ENCODE measurements at regions not wholly inside any gene's neighbourhood (a gene's known extent, or its start where the extent isn't known, plus 50 kb on each side); places are given as distances from the start of the nearest gene placed in this dataset.

- POLR2A ChIA-PET: no interaction called here
- Mint-ChIP-seq H3K27ac (no peak overlapping the region), H3K36me3 (no peaks in the 10 kb centered on the region), H3K4me3 (no peak overlapping the region), H3K27me3 (peaks cover 0 to 17% (median 11%) of the 10 kb centered on the region in 5 donors), H3K4me1 (no peaks in the 10 kb centered on the region), H3K9me3 (peaks cover 0 to 10% (median 0%) of the 10 kb centered on the region in 11 donors)
- Histone ChIP-seq H3K27me3 (ENCODE audit: control insufficient read depth in 2 of 2, insufficient read depth in 2 of 2, low read length in 2 of 2) (no peaks in the 10 kb centered on the region), H3K27ac (ENCODE audit: low read depth, low read length) (no peak overlapping the region), H3K9me3 (ENCODE audit: control insufficient read depth in 2 of 3, low read length in 3 of 3) (no peaks in the 10 kb centered on the region), H3K36me3 (ENCODE audit: control insufficient read depth in 2 of 3, insufficient read depth in 3 of 3, low read length in 3 of 3) (no peaks in the 10 kb centered on the region), H3K4me1 (ENCODE audit: control insufficient read depth in 2 of 2, insufficient read depth in 2 of 2, low read length in 2 of 2) (no peaks in the 10 kb centered on the region), H3K4me3 (ENCODE audit: low read length) (no peak overlapping the region)
- ATAC-seq (no peak), DNase-seq (no peak)
- intact Hi-C loops (cut with micrococcal nuclease): no loop called here
- CTCF ChIA-PET: no interaction called here
These were observed 104.9 kb downstream of the MTNR1B start for GRCh38 chr11:93074352-93074751.

DNA sequence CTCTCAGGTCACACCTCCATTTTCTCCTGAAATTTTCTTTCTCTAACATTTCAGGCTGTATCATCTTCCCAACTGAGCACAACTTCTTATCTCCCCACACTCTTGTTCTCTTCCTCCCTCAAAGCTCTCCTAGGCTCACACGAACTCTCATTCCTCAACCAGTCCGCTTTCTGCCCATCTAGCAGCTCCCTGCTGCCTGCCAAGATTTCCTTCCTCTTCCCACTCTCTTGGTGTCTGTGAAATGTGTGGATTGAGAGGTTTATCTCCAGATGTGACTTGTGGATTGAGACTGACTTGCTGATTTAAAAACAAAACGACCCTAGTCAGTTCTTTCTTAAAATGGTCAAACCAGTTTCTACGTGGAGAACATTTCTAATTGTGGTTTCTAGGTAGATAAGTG lies 106.3 kb downstream of the MTNR1B start:
- no peak overlapping the region for H3K4me3 ChIP-seq (ENCODE audit: low read length)
- ATAC-seq: no peak
- intact Hi-C loops (cut with micrococcal nuclease): no loop called here
- POLR2A ChIA-PET: no interaction called here
- peaks cover 0 to 3% of the 10 kb centered on the region in 2 donors for H3K27me3 ChIP-seq (ENCODE audit: control insufficient read depth in 2 of 2, insufficient read depth in 2 of 2, low read length in 2 of 2)
- peaks cover 0 to 10% (median 0%) of the 10 kb centered on the region in 11 donors for H3K9me3 Mint-ChIP-seq
- no peaks in the 10 kb centered on the region for H3K36me3 Mint-ChIP-seq
- peaks cover 0 to 17% (median 11%) of the 10 kb centered on the region in 5 donors for H3K27me3 Mint-ChIP-seq
- no peaks in the 10 kb centered on the region for H3K4me1 ChIP-seq (ENCODE audit: control insufficient read depth in 2 of 2, insufficient read depth in 2 of 2, low read length in 2 of 2)
- no peaks in the 10 kb centered on the region for H3K4me1 Mint-ChIP-seq
- H3K27ac ChIP-seq (ENCODE audit: low read depth, low read length): no peak overlapping the region
- H3K36me3 ChIP-seq (ENCODE audit: control insufficient read depth in 2 of 3, insufficient read depth in 3 of 3, low read length in 3 of 3): no peaks in the 10 kb centered on the region
- no peak overlapping the region for H3K4me3 Mint-ChIP-seq
- H3K27ac Mint-ChIP-seq: no peak overlapping the region
- no peak for DNase-seq
- CTCF ChIA-PET: no interaction called here
- no peaks in the 10 kb centered on the region for H3K9me3 ChIP-seq (ENCODE audit: control insufficient read depth in 2 of 3, low read length in 3 of 3)

DNA sequence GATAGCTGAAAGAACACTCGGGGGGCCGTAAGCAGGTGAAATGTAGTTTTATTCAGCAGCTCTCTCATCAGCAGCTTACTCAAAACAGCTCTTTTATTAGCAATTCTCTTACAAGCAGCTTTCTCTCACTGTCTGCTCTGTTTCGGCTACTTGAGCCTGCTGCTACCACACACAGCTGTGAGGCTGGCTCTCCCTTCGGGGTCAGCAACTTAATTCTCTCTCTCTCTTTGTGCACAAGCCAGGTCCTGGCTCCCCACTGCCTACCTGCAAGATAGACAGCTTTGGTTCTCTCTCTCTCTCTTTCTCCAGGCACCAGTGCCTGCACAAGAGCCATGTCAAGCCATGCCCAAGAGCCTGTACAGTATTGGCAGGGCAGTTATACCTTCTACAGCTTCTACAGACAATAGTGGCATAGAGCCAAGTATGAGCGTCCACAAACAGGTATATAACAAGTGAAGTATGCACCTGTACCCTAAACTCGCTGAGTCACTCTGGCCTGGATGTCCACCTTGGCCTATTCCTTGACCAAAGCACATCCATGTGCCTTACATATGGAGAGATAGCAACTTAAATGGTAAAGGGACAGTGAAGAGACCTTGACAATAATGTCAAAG lies 110.8 kb downstream of the MTNR1B start:
- H3K4me3 Mint-ChIP-seq: no peak overlapping the region
- CTCF ChIA-PET: no interaction called here

GRCh38 chr11:93081694-93082093 lies 112.2 kb downstream of the MTNR1B start:
- Histone ChIP-seq H3K27ac (ENCODE audit: low read depth, low read length) (no peak overlapping the region), H3K27me3 (ENCODE audit: control insufficient read depth in 2 of 2, insufficient read depth in 2 of 2, low read length in 2 of 2) (peaks cover 0 to 3% of the 10 kb centered on the region in 2 donors), H3K4me1 (ENCODE audit: control insufficient read depth in 2 of 2, insufficient read depth in 2 of 2, low read length in 2 of 2) (no peaks in the 10 kb centered on the region), H3K4me3 (ENCODE audit: low read length) (no peak overlapping the region), H3K36me3 (ENCODE audit: control insufficient read depth in 2 of 3, insufficient read depth in 3 of 3, low read length in 3 of 3) (no peaks in the 10 kb centered on the region), H3K9me3 (ENCODE audit: control insufficient read depth in 2 of 3, low read length in 3 of 3) (no peaks in the 10 kb centered on the region)
- no peak overlapping the region for H3K4me3 Mint-ChIP-seq
- ChIA-PET POLR2A (no interaction called here), CTCF (no interaction called here)
- no peaks in the 10 kb centered on the region for H3K9me3 Mint-ChIP-seq
- no peak overlapping the region for H3K27ac Mint-ChIP-seq
- ATAC-seq: no peak
- no peak for DNase-seq
- intact Hi-C loops (cut with micrococcal nuclease): no loop called here
- no peaks in the 10 kb centered on the region for H3K4me1 Mint-ChIP-seq
- H3K36me3 Mint-ChIP-seq: no peaks in the 10 kb centered on the region
- peaks cover 4 to 37% (median 16%) of the 10 kb centered on the region in 5 donors for H3K27me3 Mint-ChIP-seq

More for the DNA sequence above, 110.8 kb downstream of the MTNR1B start:
- Mint-ChIP-seq H3K27me3 (peaks cover 0 to 36% (median 19%) of the 10 kb centered on the region in 5 donors), H3K9me3 (no peaks in the 10 kb centered on the region), H3K4me1 (no peaks in the 10 kb centered on the region), H3K27ac (no peak overlapping the region), H3K36me3 (no peaks in the 10 kb centered on the region)
- POLR2A ChIA-PET: no interaction called here
- Histone ChIP-seq H3K4me3 (ENCODE audit: low read length) (no peak overlapping the region), H3K27me3 (ENCODE audit: control insufficient read depth in 2 of 2, insufficient read depth in 2 of 2, low read length in 2 of 2) (peaks cover 0 to 3% of the 10 kb centered on the region in 2 donors), H3K9me3 (ENCODE audit: control insufficient read depth in 2 of 3, low read length in 3 of 3) (no peaks in the 10 kb centered on the region), H3K36me3 (ENCODE audit: control insufficient read depth in 2 of 3, insufficient read depth in 3 of 3, low read length in 3 of 3) (no peaks in the 10 kb centered on the region), H3K4me1 (ENCODE audit: control insufficient read depth in 2 of 2, insufficient read depth in 2 of 2, low read length in 2 of 2) (no peaks in the 10 kb centered on the region), H3K27ac (ENCODE audit: low read depth, low read length) (no peak overlapping the region)
- ATAC-seq: no peak
- DNase-seq: no peak
- intact Hi-C loops (cut with micrococcal nuclease): no loop called here

DNA sequence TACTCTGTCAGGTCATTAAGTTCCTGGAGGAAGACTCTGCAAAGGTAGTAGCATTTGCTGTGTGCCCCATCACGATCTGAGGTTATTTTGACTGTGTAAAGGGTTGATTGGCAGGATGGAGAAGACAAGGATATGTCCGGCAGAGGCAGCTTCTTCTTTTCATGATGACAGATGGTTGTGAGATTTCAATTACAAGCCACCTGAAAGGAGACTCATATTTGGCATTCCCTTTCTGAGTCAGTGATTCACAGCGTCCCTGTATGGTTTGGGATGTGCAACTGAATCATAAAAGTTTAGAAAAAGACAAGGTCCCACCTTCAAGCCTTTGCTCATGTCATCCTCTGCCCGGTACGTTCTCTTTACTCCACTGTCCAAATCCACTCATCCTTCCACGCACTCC lies 113.4 kb downstream of the MTNR1B start:
- Histone ChIP-seq H3K9me3 (ENCODE audit: control insufficient read depth in 2 of 3, low read length in 3 of 3) (no peaks in the 10 kb centered on the region), H3K4me3 (ENCODE audit: low read length) (no peak overlapping the region), H3K4me1 (ENCODE audit: control insufficient read depth in 2 of 2, insufficient read depth in 2 of 2, low read length in 2 of 2) (no peaks in the 10 kb centered on the region), H3K27ac (ENCODE audit: low read depth, low read length) (no peak overlapping the region), H3K27me3 (ENCODE audit: control insufficient read depth in 2 of 2, insufficient read depth in 2 of 2, low read length in 2 of 2) (peaks cover 0 to 3% of the 10 kb centered on the region in 2 donors), H3K36me3 (ENCODE audit: control insufficient read depth in 2 of 3, insufficient read depth in 3 of 3, low read length in 3 of 3) (no peaks in the 10 kb centered on the region)
- ChIA-PET CTCF (interaction anchor here (0.7 kb wide), 1 partner anchor 23 kb away, joined by 3 read pairs; no protein-coding TSS in a partner anchor), POLR2A (no interaction called here)
- ATAC-seq: no peak
- intact Hi-C loops (cut with micrococcal nuclease): no loop called here
- no peak for DNase-seq
- H3K4me3 Mint-ChIP-seq: no peak overlapping the region
- no peak overlapping the region for H3K27ac Mint-ChIP-seq
- H3K27me3 Mint-ChIP-seq: peaks cover 4 to 33% (median 14%) of the 10 kb centered on the region in 5 donors
- H3K9me3 Mint-ChIP-seq: no peaks in the 10 kb centered on the region
- H3K4me1 Mint-ChIP-seq: no peaks in the 10 kb centered on the region
- no peaks in the 10 kb centered on the region for H3K36me3 Mint-ChIP-seq

DNA sequence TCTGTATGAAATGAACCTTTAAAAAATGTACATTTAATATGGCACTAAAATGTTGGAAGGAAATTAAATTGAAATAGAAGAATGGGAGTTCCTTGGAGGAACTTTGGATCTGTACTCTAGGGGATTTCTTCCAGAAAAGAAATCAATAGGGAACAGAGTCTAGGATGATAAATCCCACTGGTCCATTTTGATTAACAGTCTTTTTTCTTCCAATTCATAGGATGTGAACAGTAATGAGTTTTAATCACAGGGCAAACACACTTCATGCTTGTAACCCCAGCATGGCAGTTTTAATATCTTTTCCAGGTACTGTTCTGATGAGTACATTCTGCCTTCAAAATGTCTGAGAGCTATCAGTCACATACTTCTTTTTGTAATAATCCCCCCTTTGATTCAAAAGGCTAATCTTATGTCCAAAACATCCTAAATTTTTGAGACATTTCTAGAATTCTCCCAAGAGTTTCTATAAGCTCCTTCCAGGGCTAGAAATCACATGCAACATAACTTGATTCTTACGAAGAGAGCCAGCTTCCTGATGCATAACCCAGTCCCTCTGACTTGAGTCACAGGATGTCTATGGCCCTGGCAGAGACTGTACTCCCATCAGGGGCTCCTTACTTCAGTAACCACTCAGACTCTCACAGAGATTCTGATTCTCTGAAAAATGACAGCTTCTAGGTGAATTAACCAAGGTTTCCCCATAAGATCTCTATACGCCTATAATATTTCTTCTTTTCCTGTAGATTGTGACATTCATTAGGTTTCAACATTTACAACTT lies 112.9 kb downstream of the SLC36A4 start:
- Mint-ChIP-seq H3K4me1 (peaks cover 0 to 3% (median 0%) of the 10 kb centered on the region in 7 donors), H3K27me3 (peaks cover 6 to 31% (median 12%) of the 10 kb centered on the region in 5 donors), H3K36me3 (no peaks in the 10 kb centered on the region), H3K4me3 (no peak overlapping the region), H3K9me3 (no peaks in the 10 kb centered on the region), H3K27ac (no peak overlapping the region)
- peaks cover 0 to 3% of the 10 kb centered on the region in 2 donors for H3K27me3 ChIP-seq (ENCODE audit: control insufficient read depth in 2 of 2, insufficient read depth in 2 of 2, low read length in 2 of 2)
- no peaks in the 10 kb centered on the region for H3K36me3 ChIP-seq (ENCODE audit: control insufficient read depth in 2 of 3, insufficient read depth in 3 of 3, low read length in 3 of 3)
- H3K4me3 ChIP-seq (ENCODE audit: low read length): no peak overlapping the region
- CTCF ChIA-PET: no interaction called here
- intact Hi-C loops (cut with micrococcal nuclease): no loop called here
- no peaks in the 10 kb centered on the region for H3K9me3 ChIP-seq (ENCODE audit: control insufficient read depth in 2 of 3, low read length in 3 of 3)
- H3K27ac ChIP-seq (ENCODE audit: low read depth, low read length): no peak overlapping the region
- POLR2A ChIA-PET: interaction anchor here (0.7 kb wide), 1 partner anchor 134 kb away, joined by 7 read pairs; no protein-coding TSS in a partner anchor
- H3K4me1 ChIP-seq (ENCODE audit: control insufficient read depth in 2 of 2, insufficient read depth in 2 of 2, low read length in 2 of 2): no peaks in the 10 kb centered on the region
- DNase-seq (no peak), ATAC-seq (no peak)

Data from naive thymus-derived CD4-positive, alpha-beta T cell (primary cell).